Endothelial cell of umbilical vein (primary cell): ENCODE measurements at regions not wholly inside any gene's neighbourhood (a gene's known extent, or its start where the extent isn't known, plus 50 kb on each side); places are given as distances from the start of the nearest gene placed in this dataset.

Source experiments
- BruUV-seq: library from RNA; stranded (reverse); fragments of 400-500 nt; replicated peaks from 2 replicates; lab custom pipeline; 2021; lab: Mats Ljungman, UMichigan
- CTCF ChIA-PET: fragments of 300-600, 350-600 bp; sonication (Branson Sonifier 250); formaldehyde crosslinking; loops from one replicate; lab custom pipeline; 2021; ENCODE audit warnings: antibody characterized with exemption, inconsistent platforms; lab: Charles Lee
- POLR2A ChIA-PET: fragments of 300-600, 350-600 bp; sonication (Branson Sonifier 250); formaldehyde crosslinking; loops from one replicate; lab custom pipeline; 2021; ENCODE audit warnings: antibody characterized with exemption, inconsistent platforms; lab: Charles Lee
- DNase-seq: peaks from one replicate; pipeline ENCODE4 v3.0.0-alpha.2; 2011; ENCODE audit warnings: low read depth, low spot score
- FAIRE-seq: peaks from 2 replicates; lab custom pipeline; 2011; peaks lifted over from hg19 to GRCh38; lab: Jason Lieb, UNC
- H2AFZ ChIP-seq: 2 replicates; pipeline ENCODE4 v1.6.0; 2012; ENCODE audit warnings: low read depth, low read length, control low read depth, inconsistent platforms
- H3K27ac ChIP-seq: 2 replicates; pipeline ENCODE4 v1.5.1; 2011; ENCODE audit warnings: low read depth, mild to moderate bottlenecking, control low read depth, low read length, moderate library complexity; ENCODE audit not compliant: insufficient read depth
- H3K27me3 ChIP-seq, 2 experiments: 2 replicates each; pipeline versions ENCODE4 v1.6.0 to v1.6.1; 2011; ENCODE audit warnings: low read length in 2 of 2, mixed read lengths in 1 of 2; ENCODE audit not compliant: control insufficient read depth in 2 of 2, insufficient read depth in 2 of 2
- H3K36me3 ChIP-seq, 2 experiments: 2 replicates in 1 of 2; 3 replicates in 1 of 2; pipeline ENCODE4 v1.5.1; 2011; ENCODE audit warnings: low read length in 2 of 2, mild to moderate bottlenecking in 1 of 2, moderate library complexity in 1 of 2; ENCODE audit not compliant: control insufficient read depth in 2 of 2, insufficient read depth in 2 of 2; ENCODE audit errors: extremely low read depth in 1 of 2
- H3K4me1 ChIP-seq: 3 replicates; pipeline ENCODE4 v1.5.1; 2011; ENCODE audit warnings: mild to moderate bottlenecking, low read length; ENCODE audit not compliant: control insufficient read depth, insufficient read depth; ENCODE audit errors: extremely low read depth
- H3K4me2 ChIP-seq: 2 replicates; pipeline ENCODE4 v1.6.1; 2011; ENCODE audit warnings: low read length, control low read depth, mixed read lengths; ENCODE audit not compliant: insufficient read depth
- H3K4me3 ChIP-seq, 3 experiments: fragments of 200-600 bp in 1 of 3; sonication (generic), shearing (Covaris generic) in 1 of 3; replicated peaks in 1 of 3; 2 replicates each; pipeline ENCODE4 v1.5.1; 2011 to 2016; ENCODE audit warnings: control low read depth in 3 of 3, low read length in 3 of 3, mild to moderate bottlenecking in 2 of 3, inconsistent platforms in 1 of 3, low read depth in 1 of 3, moderate library complexity in 1 of 3; ENCODE audit not compliant: insufficient read depth in 1 of 3
- H3K79me2 ChIP-seq: 2 replicates; pipeline ENCODE4 v1.6.0; 2012; ENCODE audit warnings: low read length, inconsistent platforms; ENCODE audit not compliant: control insufficient read depth, insufficient read depth
- H3K9ac ChIP-seq: replicated peaks from 2 replicates; pipeline ENCODE3; 2011; ENCODE audit warnings: low read length, control low read depth; ENCODE audit not compliant: insufficient read depth; ENCODE audit errors: extremely low read depth
- H3K9me1 ChIP-seq: replicated peaks from 3 replicates; pipeline ENCODE4 v1.6.0; 2011; ENCODE audit warnings: mild to moderate bottlenecking, low read length; ENCODE audit not compliant: control insufficient read depth, insufficient read depth; ENCODE audit errors: extremely low read depth
- H3K9me3 ChIP-seq: replicated peaks from 2 replicates; pipeline ENCODE4 v1.5.1; 2012; ENCODE audit warnings: low read length, inconsistent platforms; ENCODE audit not compliant: control insufficient read depth, insufficient read depth
- H4K20me1 ChIP-seq: replicated peaks from 2 replicates; pipeline ENCODE3; 2011; ENCODE audit warnings: mild to moderate bottlenecking, low read length; ENCODE audit not compliant: control insufficient read depth, insufficient read depth; ENCODE audit errors: extremely low read depth
- CTCF ChIP-seq, 2 donors: IDR thresholded peaks; 1 replicate in 1 of 2; 2 replicates in 1 of 2; pipeline ENCODE4 v1.5.1; 2011; ENCODE audit warnings: low read length in 2 of 2, mild to moderate bottlenecking in 2 of 2, moderate library complexity in 2 of 2, control low read depth in 1 of 2, inconsistent platforms in 1 of 2, low read depth in 1 of 2; ENCODE audit not compliant: insufficient read depth in 1 of 2; ENCODE audit errors: extremely low read depth in 1 of 2
- EZH2 ChIP-seq: IDR thresholded peaks from 2 replicates; pipeline ENCODE4 v1.6.1; 2012; ENCODE audit warnings: borderline replicate concordance, low read depth, mild to moderate bottlenecking, moderate library complexity, low read length, inconsistent platforms; ENCODE audit not compliant: severe bottlenecking
- FOS ChIP-seq: IDR thresholded peaks from 2 replicates; pipeline ENCODE4 v1.6.1; 2011; ENCODE audit warnings: mild to moderate bottlenecking, low read length, moderate library complexity, borderline replicate concordance; ENCODE audit not compliant: insufficient read depth
- GATA2 ChIP-seq: IDR thresholded peaks from 2 replicates; pipeline ENCODE4 v1.7.0; 2011; ENCODE audit warnings: low read depth, mild to moderate bottlenecking, moderate library complexity, mixed read lengths, low read length; ENCODE audit not compliant: insufficient read length, insufficient read depth
- JUN ChIP-seq: IDR thresholded peaks from 2 replicates; pipeline ENCODE4 v1.6.1; 2011; ENCODE audit warnings: borderline replicate concordance, low read depth; ENCODE audit not compliant: insufficient read length, insufficient read depth
- MAX ChIP-seq: IDR thresholded peaks from 2 replicates; pipeline ENCODE4 v1.6.1; 2011; ENCODE audit not compliant: insufficient read depth, insufficient read length
- MYC ChIP-seq: IDR thresholded peaks from one replicate; pipeline ENCODE4 v1.6.1; 2011; ENCODE audit warnings: mild to moderate bottlenecking, low read depth, low read length
- POLR2AphosphoS5 ChIP-seq: IDR thresholded peaks from 2 replicates; pipeline ENCODE4 v1.6.1; 2012; ENCODE audit warnings: low read depth, mild to moderate bottlenecking, control low read depth, low read length, moderate library complexity; ENCODE audit not compliant: insufficient read depth
- dilution Hi-C: fragments of 300-500 bp; cut with MboI; formaldehyde crosslinking; loops from one replicate; pipeline ENCODE4 v1.15.0; 2019; ENCODE audit warnings: low sequenced_read_pairs; ENCODE audit not compliant: extremely low pct_ligation_motif_present
- intact Hi-C: fragments of 100-400 bp; cut with micrococcal nuclease; formaldehyde crosslinking; loops from one replicate; pipeline ENCODE4 v1.10.0; 2022

- Histone ChIP-seq H3K9ac (no peak overlapping the region), H3K9me3 (no peaks in the 10 kb centered on the region), H3K4me2 (no peak overlapping the region), H3K36me3 (no peaks in the 10 kb centered on the region), H3K27me3 (peaks cover 2 to 12% of the 10 kb centered on the region in 2 experiments), H4K20me1 (no peaks in the 10 kb centered on the region), H2AFZ (no peak overlapping the region), H3K4me1 (no peaks in the 10 kb centered on the region), H3K9me1 (no peaks in the 10 kb centered on the region), H3K79me2 (no peaks in the 10 kb centered on the region), H3K27ac (no peak overlapping the region), H3K4me3 (no peak overlapping the region)
- dilution Hi-C loops (no loop called here), intact Hi-C loops (no loop called here)
- DNase-seq (no peak), FAIRE-seq (no peak)
- ChIA-PET CTCF (no interaction called here), POLR2A (no interaction called here)
- BruUV-seq: no TSS peak
- TF ChIP-seq POLR2AphosphoS5: no peak
- no peak for TF ChIP-seq EZH2
- no peak for TF ChIP-seq FOS
- TF ChIP-seq JUN: no peak
- TF ChIP-seq CTCF (IDR thresholded peaks at IDR 0.05; ENCODE audit: extremely low read depth in 1 of 2, insufficient read depth in 1 of 2, low read depth in 1 of 2, low read length in 2 of 2): no peak
- TF ChIP-seq MYC: no peak
- no peak for TF ChIP-seq GATA2
- TF ChIP-seq MAX: no peak
Measured at GRCh38 chr21:17444828-17445227, 68.0 kb upstream of the CXADR start.
